ENCODE measurements at regions not wholly inside any gene's neighbourhood (a gene's known extent, or its start where the extent isn't known, plus 50 kb on each side); places are given as distances from the start of the nearest gene placed in this dataset.

GRCh38 chr6:150715133-150715532, 115.4 kb downstream of the PLEKHG1 start:
- FAIRE-seq: no peak

DNA sequence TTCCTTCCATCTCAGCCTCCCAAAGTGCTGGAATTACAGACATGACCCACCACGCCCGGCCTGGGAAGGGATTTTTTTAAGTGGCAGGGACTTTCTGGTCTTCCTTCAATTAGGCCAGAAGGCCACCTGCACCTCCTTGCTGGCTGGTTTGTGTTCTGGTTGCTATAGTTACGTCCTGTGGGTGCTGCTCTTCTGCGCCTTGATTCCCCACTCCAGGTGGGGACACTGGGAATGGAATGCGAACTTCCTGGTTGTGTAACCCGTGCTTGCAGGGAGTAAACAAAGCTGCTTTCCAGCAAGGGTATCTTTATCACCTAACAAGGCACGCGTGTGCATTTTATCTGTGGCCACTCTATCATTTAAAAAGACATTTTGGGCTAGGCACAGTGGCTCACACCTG, 117.7 kb downstream of the PLEKHG1 start:
- FAIRE-seq (no peak), DNase-seq (ENCODE audit: insufficient read length, low spot score) (no peak)
- no peak for TF ChIP-seq POLR2AphosphoS5 (IDR thresholded peaks at IDR 0.05; ENCODE audit: low read depth, low read length)
- TF ChIP-seq PAX5 (IDR thresholded peaks at IDR 0.05; ENCODE audit: insufficient read depth, low read length, severe bottlenecking): no peak
- no peak for TF ChIP-seq SPI1 (IDR thresholded peaks at IDR 0.05; ENCODE audit: low read depth, low read length)
- no peak for TF ChIP-seq POLR2A (IDR thresholded peaks at IDR 0.05; ENCODE audit: low read depth, low read length)
- TF ChIP-seq TAF1 (IDR thresholded peaks at IDR 0.05; ENCODE audit: low read depth, low read length): no peak
- TF ChIP-seq POU2F2 (IDR thresholded peaks at IDR 0.05; ENCODE audit: low read depth, low read length): no peak

More at GRCh38 chr6:150715133-150715532, 115.4 kb downstream of the PLEKHG1 start:
- no peak for DNase-seq (ENCODE audit: insufficient read length, low spot score)
- TF ChIP-seq TAF1 (IDR thresholded peaks at IDR 0.05; ENCODE audit: low read depth, low read length): no peak
- no peak for TF ChIP-seq PAX5 (IDR thresholded peaks at IDR 0.05; ENCODE audit: insufficient read depth, low read length, severe bottlenecking)
- no peak for TF ChIP-seq POU2F2 (IDR thresholded peaks at IDR 0.05; ENCODE audit: low read depth, low read length)
- no peak for TF ChIP-seq POLR2AphosphoS5 (IDR thresholded peaks at IDR 0.05; ENCODE audit: low read depth, low read length)
- TF ChIP-seq SPI1 (IDR thresholded peaks at IDR 0.05; ENCODE audit: low read depth, low read length): no peak
- no peak for TF ChIP-seq POLR2A (IDR thresholded peaks at IDR 0.05; ENCODE audit: low read depth, low read length)

GRCh38 chr6:150719099-150719766, 119.5 kb downstream of the PLEKHG1 start:
- FAIRE-seq: no peak
- TF ChIP-seq TAF1 (IDR thresholded peaks at IDR 0.05; ENCODE audit: low read depth, low read length): no peak
- TF ChIP-seq POLR2A (IDR thresholded peaks at IDR 0.05; ENCODE audit: low read depth, low read length): no peak
- TF ChIP-seq POLR2AphosphoS5 (IDR thresholded peaks at IDR 0.05; ENCODE audit: low read depth, low read length): no peak
- no peak for TF ChIP-seq POU2F2 (IDR thresholded peaks at IDR 0.05; ENCODE audit: low read depth, low read length)
- no peak for TF ChIP-seq PAX5 (IDR thresholded peaks at IDR 0.05; ENCODE audit: insufficient read depth, low read length, severe bottlenecking)
- TF ChIP-seq SPI1 (IDR thresholded peaks at IDR 0.05; ENCODE audit: low read depth, low read length): no peak
- DNase-seq (ENCODE audit: insufficient read length, low spot score): no peak

DNA sequence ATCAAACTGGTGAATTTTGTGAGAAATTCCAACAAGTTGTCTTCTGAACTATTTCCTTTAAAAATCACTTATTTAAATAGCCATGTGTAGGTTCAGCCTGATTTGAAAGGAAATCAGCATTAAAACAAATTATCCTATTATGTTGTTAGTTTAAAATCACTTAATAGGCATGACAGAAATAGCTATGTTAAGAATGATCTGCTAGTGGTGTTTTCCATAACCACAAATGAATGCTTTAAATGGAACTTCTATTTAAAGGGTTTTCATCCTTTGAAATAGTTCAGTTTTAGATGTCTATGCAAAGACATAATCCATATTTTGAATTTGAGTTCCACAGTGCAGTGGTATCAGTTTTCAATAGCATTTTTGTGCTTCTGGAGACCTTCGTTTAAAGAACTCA, 120.1 kb downstream of the PLEKHG1 start:
- TF ChIP-seq PAX5 (IDR thresholded peaks at IDR 0.05; ENCODE audit: insufficient read depth, low read length, severe bottlenecking): no peak
- TF ChIP-seq POU2F2 (IDR thresholded peaks at IDR 0.05; ENCODE audit: low read depth, low read length): no peak
- no peak for TF ChIP-seq POLR2A (IDR thresholded peaks at IDR 0.05; ENCODE audit: low read depth, low read length)
- no peak for TF ChIP-seq SPI1 (IDR thresholded peaks at IDR 0.05; ENCODE audit: low read depth, low read length)
- TF ChIP-seq TAF1 (IDR thresholded peaks at IDR 0.05; ENCODE audit: low read depth, low read length): no peak
- no peak for TF ChIP-seq POLR2AphosphoS5 (IDR thresholded peaks at IDR 0.05; ENCODE audit: low read depth, low read length)
- FAIRE-seq: no peak

DNA sequence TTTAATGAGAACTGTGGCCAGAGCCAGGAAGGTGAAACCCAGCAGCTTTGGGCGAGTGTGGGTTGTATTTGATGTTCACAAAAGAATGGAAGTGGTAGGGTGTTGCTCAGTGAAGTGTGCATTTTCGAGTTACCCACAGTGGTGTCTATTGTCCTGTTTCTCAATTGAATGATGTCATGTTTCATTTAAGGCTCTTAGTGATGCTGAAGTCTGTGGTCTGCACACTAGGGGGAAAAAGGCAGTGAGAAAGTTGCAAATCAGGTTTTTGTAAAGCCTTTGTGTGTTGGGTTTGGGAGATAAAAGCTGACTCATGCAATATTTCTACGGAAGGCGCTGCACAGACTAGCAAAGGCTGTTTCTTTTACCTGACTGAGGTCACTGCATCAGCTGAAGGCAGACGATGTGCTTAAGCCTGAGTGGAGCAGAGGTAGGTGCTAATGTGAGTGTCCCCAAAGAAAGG, 121.1 kb downstream of the PLEKHG1 start:
- DNase-seq (ENCODE audit: insufficient read length, low spot score) (peak; percentile 27), FAIRE-seq (peak; percentile 95)
- TF ChIP-seq PAX5 (IDR thresholded peaks at IDR 0.05; ENCODE audit: insufficient read depth, low read length, severe bottlenecking) (peak; percentile 56), SPI1 (IDR thresholded peaks at IDR 0.05; ENCODE audit: low read depth, low read length) (peak; percentile 55), POLR2AphosphoS5 (IDR thresholded peaks at IDR 0.05; ENCODE audit: low read depth, low read length) (no peak)

More for the DNA sequence above, 120.1 kb downstream of the PLEKHG1 start:
- no peak for DNase-seq (ENCODE audit: insufficient read length, low spot score)

- no peak for FAIRE-seq
- no peak for DNase-seq (ENCODE audit: insufficient read length, low spot score)
- TF ChIP-seq TAF1 (IDR thresholded peaks at IDR 0.05; ENCODE audit: low read depth, low read length): no peak
- no peak for TF ChIP-seq SPI1 (IDR thresholded peaks at IDR 0.05; ENCODE audit: low read depth, low read length)
- TF ChIP-seq POLR2A (IDR thresholded peaks at IDR 0.05; ENCODE audit: low read depth, low read length): no peak
- no peak for TF ChIP-seq POU2F2 (IDR thresholded peaks at IDR 0.05; ENCODE audit: low read depth, low read length)
- TF ChIP-seq PAX5 (IDR thresholded peaks at IDR 0.05; ENCODE audit: insufficient read depth, low read length, severe bottlenecking): no peak
- no peak for TF ChIP-seq POLR2AphosphoS5 (IDR thresholded peaks at IDR 0.05; ENCODE audit: low read depth, low read length)
Observed at GRCh38 chr6:150721418-150722266, 122.0 kb downstream of the PLEKHG1 start.

- no peak for FAIRE-seq
- TF ChIP-seq POU2F2 (IDR thresholded peaks at IDR 0.05; ENCODE audit: low read depth, low read length) (no peak), TAF1 (IDR thresholded peaks at IDR 0.05; ENCODE audit: low read depth, low read length) (no peak), SPI1 (IDR thresholded peaks at IDR 0.05; ENCODE audit: low read depth, low read length) (no peak), PAX5 (IDR thresholded peaks at IDR 0.05; ENCODE audit: insufficient read depth, low read length, severe bottlenecking) (no peak), POLR2AphosphoS5 (IDR thresholded peaks at IDR 0.05; ENCODE audit: low read depth, low read length) (no peak), POLR2A (IDR thresholded peaks at IDR 0.05; ENCODE audit: low read depth, low read length) (no peak)
- no peak for DNase-seq (ENCODE audit: insufficient read length, low spot score)
Observed at GRCh38 chr6:150722614-150723344, 123.1 kb downstream of the PLEKHG1 start.

DNA sequence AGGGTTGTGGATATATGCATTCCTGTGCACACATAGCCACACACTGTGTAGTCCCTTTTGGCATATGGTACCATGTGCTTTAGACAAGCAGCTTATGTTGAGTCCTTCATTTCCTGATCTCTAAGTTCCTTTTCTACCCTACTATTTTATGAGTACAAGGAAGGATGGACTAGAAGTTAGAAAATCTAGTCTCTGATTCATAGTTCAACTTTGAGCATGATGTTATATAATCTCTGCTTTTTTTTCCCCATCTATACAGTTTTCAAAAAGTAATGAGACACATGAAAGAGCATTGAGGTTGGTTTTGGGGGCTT, 123.6 kb downstream of the PLEKHG1 start:
- no peak for TF ChIP-seq TAF1 (IDR thresholded peaks at IDR 0.05; ENCODE audit: low read depth, low read length)
- TF ChIP-seq PAX5 (IDR thresholded peaks at IDR 0.05; ENCODE audit: insufficient read depth, low read length, severe bottlenecking): no peak
- TF ChIP-seq SPI1 (IDR thresholded peaks at IDR 0.05; ENCODE audit: low read depth, low read length): no peak
- no peak for TF ChIP-seq POU2F2 (IDR thresholded peaks at IDR 0.05; ENCODE audit: low read depth, low read length)
- no peak for TF ChIP-seq POLR2AphosphoS5 (IDR thresholded peaks at IDR 0.05; ENCODE audit: low read depth, low read length)
- TF ChIP-seq POLR2A (IDR thresholded peaks at IDR 0.05; ENCODE audit: low read depth, low read length): no peak
- FAIRE-seq: no peak
- DNase-seq (ENCODE audit: insufficient read length, low spot score): no peak

- TF ChIP-seq PAX5 (IDR thresholded peaks at IDR 0.05; ENCODE audit: insufficient read depth, low read length, severe bottlenecking): no peak
- TF ChIP-seq POLR2A (IDR thresholded peaks at IDR 0.05; ENCODE audit: low read depth, low read length): no peak
- TF ChIP-seq POU2F2 (IDR thresholded peaks at IDR 0.05; ENCODE audit: low read depth, low read length): no peak
- TF ChIP-seq POLR2AphosphoS5 (IDR thresholded peaks at IDR 0.05; ENCODE audit: low read depth, low read length): no peak
- no peak for TF ChIP-seq SPI1 (IDR thresholded peaks at IDR 0.05; ENCODE audit: low read depth, low read length)
- no peak for TF ChIP-seq TAF1 (IDR thresholded peaks at IDR 0.05; ENCODE audit: low read depth, low read length)
- FAIRE-seq: no peak
- no peak for DNase-seq (ENCODE audit: insufficient read length, low spot score)
Observed at GRCh38 chr6:150723857-150724256, 124.2 kb downstream of the PLEKHG1 start.

Data from GM12891 (cell line).